ENCODE measurements at regions not wholly inside any gene's neighbourhood (a gene's known extent, or its start where the extent isn't known, plus 50 kb on each side); places are given as distances from the start of the nearest gene placed in this dataset.

- TF ChIP-seq CTCF (IDR thresholded peaks at IDR 0.05): no peak
- intact Hi-C loops (cut with micrococcal nuclease): no loop called here
- no peak overlapping the region for H3K27ac Mint-ChIP-seq
- Histone ChIP-seq H3K9me3 (replicated peaks in 1 of 2; ENCODE audit: control insufficient read depth in 1 of 2, insufficient read depth in 1 of 2, low read length in 2 of 2) (no peaks in the 10 kb centered on the region), H3K27me3 (ENCODE audit: control insufficient read depth in 2 of 2, insufficient read depth in 2 of 2, low read length in 2 of 2) (no peaks in the 10 kb centered on the region), H3K27ac (ENCODE audit: low read depth in 1 of 2, low read length in 2 of 2) (no peak overlapping the region), H3K36me3 (replicated peaks in 1 of 2; ENCODE audit: control insufficient read depth in 1 of 2, insufficient read depth in 2 of 2, low read length in 2 of 2) (no peaks in the 10 kb centered on the region), H3K4me3 (replicated peaks in 1 of 3; ENCODE audit: low read depth in 2 of 3, low read length in 3 of 3) (no peak overlapping the region), H3K9ac (ENCODE audit: insufficient read depth, low read length, poor library complexity, severe bottlenecking) (no peak overlapping the region), H3K4me2 (replicated peaks; ENCODE audit: extremely low read depth, low read length, poor library complexity, severe bottlenecking) (no peak overlapping the region), H4K20me1 (ENCODE audit: insufficient read depth, low read length) (no peaks in the 10 kb centered on the region), H3K4me1 (ENCODE audit: control insufficient read depth in 1 of 2, insufficient read depth in 2 of 2, low read length in 2 of 2) (no peaks in the 10 kb centered on the region), H2AFZ (ENCODE audit: insufficient read depth, low read depth, low read length, poor library complexity, severe bottlenecking) (no peak overlapping the region), H3K79me2 (ENCODE audit: insufficient read depth, low read length) (no peaks in the 10 kb centered on the region)
- no peaks in the 10 kb centered on the region for H3K4me1 Mint-ChIP-seq
- H3K27me3 Mint-ChIP-seq (ENCODE audit: low read depth in 3 of 3): no peaks in the 10 kb centered on the region
- 86% methylated on average over 2 of the region's 4 CpGs for WGBS (ENCODE audit: insufficient coverage)
- peaks cover 0 to 2% (median 0%) of the 10 kb centered on the region in 7 donors for H3K9me3 Mint-ChIP-seq
- DNase-seq: no peak
- H3K4me3 Mint-ChIP-seq: no peak overlapping the region
- no peaks in the 10 kb centered on the region for H3K36me3 Mint-ChIP-seq
Measured at GRCh38 chr6:18931086-18931485, 543.9 kb downstream of the RNF144B start.

- no peaks in the 10 kb centered on the region for H3K4me1 Mint-ChIP-seq
- DNase-seq: no peak
Measured at GRCh38 chr6:18958146-18958545, 571.0 kb downstream of the RNF144B start.

More at GRCh38 chr6:18958146-18958545, 571.0 kb downstream of the RNF144B start:
- no peaks in the 10 kb centered on the region for H3K79me2 ChIP-seq (ENCODE audit: insufficient read depth, low read length)
- H4K20me1 ChIP-seq (ENCODE audit: insufficient read depth, low read length): no peaks in the 10 kb centered on the region
- no peak overlapping the region for H3K27ac ChIP-seq (ENCODE audit: low read depth in 1 of 2, low read length in 2 of 2)
- Mint-ChIP-seq H3K9me3 (peaks cover 0 to 2% (median 0%) of the 10 kb centered on the region in 7 donors), H3K27me3 (ENCODE audit: low read depth in 3 of 3) (no peaks in the 10 kb centered on the region), H3K4me3 (no peak overlapping the region), H3K27ac (no peak overlapping the region), H3K36me3 (no peaks in the 10 kb centered on the region)
- no peak overlapping the region for H3K9ac ChIP-seq (ENCODE audit: insufficient read depth, low read length, poor library complexity, severe bottlenecking)
- no peaks in the 10 kb centered on the region for H3K27me3 ChIP-seq (ENCODE audit: control insufficient read depth in 2 of 2, insufficient read depth in 2 of 2, low read length in 2 of 2)
- H3K9me3 ChIP-seq (replicated peaks in 1 of 2; ENCODE audit: control insufficient read depth in 1 of 2, insufficient read depth in 1 of 2, low read length in 2 of 2): no peaks in the 10 kb centered on the region
- no peaks in the 10 kb centered on the region for H3K4me1 ChIP-seq (ENCODE audit: control insufficient read depth in 1 of 2, insufficient read depth in 2 of 2, low read length in 2 of 2)
- intact Hi-C loops (cut with micrococcal nuclease): no loop called here
- H3K4me2 ChIP-seq (replicated peaks; ENCODE audit: extremely low read depth, low read length, poor library complexity, severe bottlenecking): no peak overlapping the region
- no peak overlapping the region for H2AFZ ChIP-seq (ENCODE audit: insufficient read depth, low read depth, low read length, poor library complexity, severe bottlenecking)
- H3K4me3 ChIP-seq (replicated peaks in 1 of 3; ENCODE audit: low read depth in 2 of 3, low read length in 3 of 3): no peak overlapping the region
- TF ChIP-seq CTCF (IDR thresholded peaks at IDR 0.05): no peak
- no CpG with 5 or more reads among the region's 1 CpG for WGBS (ENCODE audit: insufficient coverage)
- no peaks in the 10 kb centered on the region for H3K36me3 ChIP-seq (replicated peaks in 1 of 2; ENCODE audit: control insufficient read depth in 1 of 2, insufficient read depth in 2 of 2, low read length in 2 of 2)

All from CD14-positive monocyte (primary cell).